ENCODE measurements at regions not wholly inside any gene's neighbourhood (a gene's known extent, or its start where the extent isn't known, plus 50 kb on each side); places are given as distances from the start of the nearest gene placed in this dataset.

GRCh38 chr1:73903092-73903491 is 294.9 kb downstream of the LRRIQ3 start:
- H3K4me3 ChIP-seq (ENCODE audit: low read depth, low read length): no peak overlapping the region
- TF ChIP-seq CTCF (IDR thresholded peaks at IDR 0.05; ENCODE audit: low read depth, low read length): no peak
- DNase-seq (ENCODE audit: low read depth, low spot score): no peak
- in situ Hi-C loops (cut with HindIII; ENCODE audit: low sequenced_read_pairs): no loop called here

GRCh38 chr1:73901738-73902137 is 296.2 kb downstream of the LRRIQ3 start:
- no peak for DNase-seq (ENCODE audit: low read depth, low spot score)
- no peak overlapping the region for H3K4me3 ChIP-seq (ENCODE audit: low read depth, low read length)
- in situ Hi-C loops (cut with HindIII; ENCODE audit: low sequenced_read_pairs): no loop called here
- no peak for TF ChIP-seq CTCF (IDR thresholded peaks at IDR 0.05; ENCODE audit: low read depth, low read length)

DNA sequence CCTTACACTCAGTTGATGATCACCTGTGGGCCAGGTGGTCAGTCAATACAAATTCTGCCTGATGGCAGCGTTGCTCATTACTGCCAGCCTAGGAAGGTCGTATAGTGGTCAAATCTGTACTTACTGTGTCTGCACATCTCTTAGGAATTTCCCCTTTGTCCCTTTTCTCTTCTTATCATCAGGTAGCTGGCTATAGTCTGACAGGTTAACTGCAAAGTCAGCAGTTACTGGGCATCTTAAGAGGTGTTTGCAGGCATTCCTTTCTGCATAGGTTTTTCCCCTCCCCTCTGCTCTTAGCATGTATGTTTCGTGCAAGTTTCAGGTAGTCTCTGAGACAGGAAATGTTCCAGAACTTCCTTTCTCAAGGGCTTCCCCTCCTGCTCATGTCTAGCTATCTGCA is 298.7 kb downstream of the LRRIQ3 start:
- in situ Hi-C loops (cut with HindIII; ENCODE audit: low sequenced_read_pairs): no loop called here
- TF ChIP-seq CTCF (IDR thresholded peaks at IDR 0.05; ENCODE audit: low read depth, low read length): no peak
- DNase-seq (ENCODE audit: low read depth, low spot score): no peak
- no peak overlapping the region for H3K4me3 ChIP-seq (ENCODE audit: low read depth, low read length)

- DNase-seq (ENCODE audit: low read depth, low spot score): no peak
- in situ Hi-C loops (cut with HindIII; ENCODE audit: low sequenced_read_pairs): no loop called here
- TF ChIP-seq CTCF (IDR thresholded peaks at IDR 0.05; ENCODE audit: low read depth, low read length): no peak
- no peak overlapping the region for H3K4me3 ChIP-seq (ENCODE audit: low read depth, low read length)
Measured at GRCh38 chr1:73898540-73898939, 299.4 kb downstream of the LRRIQ3 start.

- in situ Hi-C loops (cut with HindIII; ENCODE audit: low sequenced_read_pairs): no loop called here
- no peak overlapping the region for H3K4me3 ChIP-seq (ENCODE audit: low read depth, low read length)
Measured at GRCh38 chr1:73887412-73887811, 310.6 kb downstream of the LRRIQ3 start.

DNA sequence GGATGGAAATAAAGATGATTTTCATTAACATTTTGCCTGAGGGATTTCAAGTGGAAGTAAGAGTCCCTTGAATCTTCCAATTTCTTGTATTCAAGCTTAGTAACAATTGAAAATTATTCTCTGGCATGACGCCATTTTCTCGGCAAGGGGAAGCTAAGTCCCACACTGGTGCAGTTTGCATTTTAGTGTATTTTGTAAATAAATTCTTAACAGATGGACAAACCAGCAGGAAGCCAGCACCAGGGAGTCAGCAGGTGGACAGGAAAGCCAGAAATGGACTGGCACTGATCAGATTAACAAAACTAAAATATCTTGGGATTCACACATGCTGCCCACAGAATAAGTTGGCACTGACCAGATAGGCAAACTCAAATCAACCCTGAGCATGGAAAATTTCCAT is 311.3 kb downstream of the LRRIQ3 start:
- no peak for DNase-seq (ENCODE audit: low read depth, low spot score)
- no peak overlapping the region for H3K4me3 ChIP-seq (ENCODE audit: low read depth, low read length)
- TF ChIP-seq CTCF (IDR thresholded peaks at IDR 0.05; ENCODE audit: low read depth, low read length): no peak
- in situ Hi-C loops (cut with HindIII; ENCODE audit: low sequenced_read_pairs): no loop called here

More at GRCh38 chr1:73887412-73887811, 310.6 kb downstream of the LRRIQ3 start:
- no peak for DNase-seq (ENCODE audit: low read depth, low spot score)
- TF ChIP-seq CTCF (IDR thresholded peaks at IDR 0.05; ENCODE audit: low read depth, low read length): no peak

- in situ Hi-C loops (cut with HindIII; ENCODE audit: low sequenced_read_pairs): no loop called here
- H3K4me3 ChIP-seq (ENCODE audit: low read depth, low read length): no peak overlapping the region
- DNase-seq (ENCODE audit: low read depth, low spot score): no peak
- TF ChIP-seq CTCF (IDR thresholded peaks at IDR 0.05; ENCODE audit: low read depth, low read length): no peak
Measured at GRCh38 chr1:73874806-73875205, 323.2 kb downstream of the LRRIQ3 start.
